Kidney (tissue), 13 donors: ENCODE measurements at regions not wholly inside any gene's neighbourhood (a gene's known extent, or its start where the extent isn't known, plus 50 kb on each side); places are given as distances from the start of the nearest gene placed in this dataset.

Source experiments
- DNase-seq, 5 donors: peaks; one replicate each; pipeline ENCODE4 v3.0.0-alpha.2; 2013 to 2020
- FAIRE-seq: peaks from 2 replicates; lab custom pipeline; 2012; peaks lifted over from hg19 to GRCh38; lab: Jason Lieb, UNC
- H3K27ac ChIP-seq, 2 donors: one replicate each; pipeline ENCODE4 v1.7.0; 2013; ENCODE audit warnings: low read depth in 2 of 2, low read length in 2 of 2, inconsistent platforms in 1 of 2
- H3K27me3 ChIP-seq: one replicate; pipeline ENCODE4 v1.7.1; 2013; ENCODE audit warnings: low read length, inconsistent platforms; ENCODE audit not compliant: control insufficient read depth, insufficient read depth
- H3K36me3 ChIP-seq, 3 donors: one replicate each; pipeline versions ENCODE4 v1.7.0 to v1.7.1; 2013; ENCODE audit warnings: low read length in 3 of 3, control low read depth in 1 of 3, inconsistent platforms in 1 of 3; ENCODE audit not compliant: insufficient read depth in 3 of 3, control insufficient read depth in 2 of 3
- H3K4me1 ChIP-seq, 3 donors: one replicate each; pipeline versions ENCODE4 v1.7.0 to v1.7.1; 2013; ENCODE audit warnings: low read length in 3 of 3, inconsistent platforms in 1 of 3, low read depth in 1 of 3; ENCODE audit not compliant: control insufficient read depth in 2 of 3, insufficient read depth in 2 of 3
- H3K4me3 ChIP-seq, 3 donors: one replicate each; pipeline versions ENCODE4 v1.7.0 to v1.8.1; 2013; ENCODE audit warnings: low read length in 3 of 3, control low read depth in 1 of 3, inconsistent platforms in 1 of 3
- H3K9ac ChIP-seq, 3 donors: one replicate each; pipeline versions ENCODE4 v1.7.0 to v1.7.1; 2013; ENCODE audit warnings: low read length in 3 of 3, control low read depth in 1 of 3, inconsistent platforms in 1 of 3
- H3K9me3 ChIP-seq, 3 donors: one replicate each; pipeline versions ENCODE4 v1.7.0 to v1.7.1; 2013; ENCODE audit warnings: low read length in 3 of 3, control low read depth in 1 of 3, inconsistent platforms in 1 of 3; ENCODE audit not compliant: control insufficient read depth in 2 of 3, insufficient read depth in 1 of 3
- intact Hi-C: fragments of 100-400 bp; cut with DNase I; formaldehyde crosslinking; loops from one replicate; pipeline ENCODE4 v1.11.1; 2022
- TF ChIP-seq, protein P1 (sequence below): IDR thresholded peaks from 3 replicates; pipeline ENCODE4 v1.5.1; 2012; ENCODE audit warnings: mild to moderate bottlenecking, moderate library complexity, borderline replicate concordance; ENCODE audit not compliant: insufficient read depth; ENCODE audit errors: extremely low read depth
- donor health status: control.
- donor health status: control.
- donor health status: control.
- donor health status: control.
- donor health status: control.
- donor health status: DM: yes; HTN: yes; CAD: no.
- donor health status: Normal renal cell carcinoma (clear cell type).

DNA sequence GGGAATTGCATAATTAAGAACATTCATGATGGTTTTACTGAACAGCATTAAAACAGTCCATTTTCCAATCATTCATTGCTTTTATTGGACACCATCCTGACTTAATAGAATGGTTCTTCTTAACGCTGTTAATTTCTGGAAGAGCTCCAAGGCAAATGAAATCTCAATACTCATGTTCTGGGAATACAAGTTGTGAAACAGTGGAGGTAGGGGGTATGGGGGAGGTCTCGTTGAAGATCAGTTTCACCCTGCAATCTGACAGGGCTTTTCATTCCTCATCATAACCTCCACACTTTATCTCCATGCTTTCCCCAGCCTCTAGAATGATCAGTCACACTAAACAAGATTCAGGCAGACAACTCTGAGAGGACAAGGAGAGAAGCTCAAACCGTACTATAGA lies 113.6 kb downstream of the ETAA1 start:
- Histone ChIP-seq H3K36me3 (no peaks in the 10 kb centered on the region), H3K27me3 (no peaks in the 10 kb centered on the region), H3K4me1 (no peaks in the 10 kb centered on the region), H3K9me3 (no peaks in the 10 kb centered on the region), H3K27ac (no peak overlapping the region), H3K9ac (no peak overlapping the region), H3K4me3 (no peak overlapping the region)
- intact Hi-C loops: no loop called here
- peak in 1 of 5 donors; percentile 20 for DNase-seq
- TF ChIP-seq, protein P1, sequence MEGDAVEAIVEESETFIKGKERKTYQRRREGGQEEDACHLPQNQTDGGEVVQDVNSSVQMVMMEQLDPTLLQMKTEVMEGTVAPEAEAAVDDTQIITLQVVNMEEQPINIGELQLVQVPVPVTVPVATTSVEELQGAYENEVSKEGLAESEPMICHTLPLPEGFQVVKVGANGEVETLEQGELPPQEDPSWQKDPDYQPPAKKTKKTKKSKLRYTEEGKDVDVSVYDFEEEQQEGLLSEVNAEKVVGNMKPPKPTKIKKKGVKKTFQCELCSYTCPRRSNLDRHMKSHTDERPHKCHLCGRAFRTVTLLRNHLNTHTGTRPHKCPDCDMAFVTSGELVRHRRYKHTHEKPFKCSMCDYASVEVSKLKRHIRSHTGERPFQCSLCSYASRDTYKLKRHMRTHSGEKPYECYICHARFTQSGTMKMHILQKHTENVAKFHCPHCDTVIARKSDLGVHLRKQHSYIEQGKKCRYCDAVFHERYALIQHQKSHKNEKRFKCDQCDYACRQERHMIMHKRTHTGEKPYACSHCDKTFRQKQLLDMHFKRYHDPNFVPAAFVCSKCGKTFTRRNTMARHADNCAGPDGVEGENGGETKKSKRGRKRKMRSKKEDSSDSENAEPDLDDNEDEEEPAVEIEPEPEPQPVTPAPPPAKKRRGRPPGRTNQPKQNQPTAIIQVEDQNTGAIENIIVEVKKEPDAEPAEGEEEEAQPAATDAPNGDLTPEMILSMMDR: no peak
- FAIRE-seq: no peak

DNA sequence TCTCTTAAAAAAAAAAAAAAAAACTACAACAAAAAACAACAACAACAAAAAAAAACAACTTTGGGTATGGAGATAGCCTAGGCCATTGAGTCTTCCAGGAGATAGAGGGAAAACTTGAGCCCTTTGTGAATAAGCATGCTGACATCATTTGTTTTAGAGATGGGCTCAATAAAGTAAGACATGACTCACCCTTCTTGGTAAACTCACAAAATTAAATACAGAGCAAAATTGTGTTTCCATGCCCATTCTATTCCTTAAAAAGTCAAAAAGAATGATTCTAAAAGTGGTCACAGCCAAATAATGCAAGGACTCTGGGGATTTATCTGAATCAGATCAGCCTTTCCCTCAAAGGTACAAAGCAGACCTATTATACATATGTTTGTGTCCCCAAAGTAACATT lies 117.4 kb downstream of the ETAA1 start:
- Histone ChIP-seq H3K27me3 (no peaks in the 10 kb centered on the region), H3K4me3 (no peak overlapping the region), H3K36me3 (no peaks in the 10 kb centered on the region), H3K9me3 (no peaks in the 10 kb centered on the region), H3K27ac (no peak overlapping the region), H3K9ac (no peak overlapping the region), H3K4me1 (no peaks in the 10 kb centered on the region)
- intact Hi-C loops: no loop called here
- FAIRE-seq (no peak), DNase-seq (no peak)
- TF ChIP-seq, protein P1: no peak

DNA sequence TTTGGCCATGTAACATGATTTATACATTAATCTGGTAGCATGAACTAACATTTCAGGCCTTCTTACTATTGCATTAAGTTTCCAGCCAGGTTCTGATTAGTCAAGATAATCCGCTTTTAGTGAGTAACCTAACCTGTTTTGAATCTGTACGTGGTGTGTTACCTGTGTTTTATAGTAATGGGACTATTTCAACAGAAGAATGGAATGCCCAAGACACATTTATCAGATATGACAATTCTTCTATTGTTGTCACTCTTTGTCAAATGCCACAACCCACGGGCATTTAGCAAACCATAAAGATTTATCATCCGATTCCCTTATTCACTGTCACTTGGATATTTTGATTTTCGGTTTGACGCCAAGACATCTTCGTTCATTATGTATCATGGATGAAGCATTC lies 117.9 kb downstream of the ETAA1 start:
- intact Hi-C loops: no loop called here

DNA sequence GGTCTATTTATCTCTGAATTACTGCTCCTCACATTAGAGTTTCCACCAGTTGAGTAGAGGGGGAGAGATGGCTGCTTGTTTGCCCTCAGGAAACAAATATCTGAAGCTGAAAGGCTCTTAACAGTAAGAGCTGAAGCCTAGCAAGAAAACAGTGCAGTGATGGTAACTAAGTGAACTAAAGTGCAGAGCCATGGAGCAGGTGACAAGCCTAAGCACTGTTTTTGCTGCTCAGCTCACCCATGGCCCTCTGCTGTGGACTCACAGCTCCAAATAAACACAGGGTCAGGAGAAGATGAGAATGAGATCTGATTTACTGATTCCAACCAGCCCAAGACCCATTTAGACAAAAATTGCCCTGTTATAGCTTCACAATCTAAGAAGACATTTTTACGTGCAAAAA lies 118.4 kb downstream of the ETAA1 start:
- H3K36me3 ChIP-seq: no peaks in the 10 kb centered on the region
- H3K27me3 ChIP-seq: no peaks in the 10 kb centered on the region
- no peak for DNase-seq
- no peak overlapping the region for H3K4me3 ChIP-seq
- H3K27ac ChIP-seq: no peak overlapping the region
- H3K9ac ChIP-seq: no peak overlapping the region
- H3K4me1 ChIP-seq: no peaks in the 10 kb centered on the region
- no peak for FAIRE-seq
- TF ChIP-seq, protein P1: no peak
- H3K9me3 ChIP-seq: no peaks in the 10 kb centered on the region
- intact Hi-C loops: no loop called here

More for the DNA sequence above, 117.9 kb downstream of the ETAA1 start:
- DNase-seq (no peak), FAIRE-seq (no peak)
- no peaks in the 10 kb centered on the region for H3K9me3 ChIP-seq
- H3K4me1 ChIP-seq: no peaks in the 10 kb centered on the region
- H3K27me3 ChIP-seq: no peaks in the 10 kb centered on the region
- H3K4me3 ChIP-seq: no peak overlapping the region
- TF ChIP-seq, protein P1: no peak
- H3K27ac ChIP-seq: no peak overlapping the region
- no peak overlapping the region for H3K9ac ChIP-seq
- H3K36me3 ChIP-seq: no peaks in the 10 kb centered on the region
